H9 (cell line): ENCODE measurements at regions not wholly inside any gene's neighbourhood (a gene's known extent, or its start where the extent isn't known, plus 50 kb on each side); places are given as distances from the start of the nearest gene placed in this dataset.

Source experiments
- DNase-seq: peaks from one replicate; pipeline ENCODE4 v3.0.0-alpha.2; 2017
- H2AFZ ChIP-seq: one replicate; pipeline ENCODE4 v1.6.1; 2013; ENCODE audit warnings: mild to moderate bottlenecking, low read length, control low read depth, moderate library complexity
- H2AK5ac ChIP-seq: 2 replicates; pipeline ENCODE4 v1.6.1; 2013; ENCODE audit warnings: low read length, control low read depth, mixed read lengths; ENCODE audit not compliant: insufficient read length
- H2BK120ac ChIP-seq: one replicate; pipeline ENCODE4 v1.6.1; 2013; ENCODE audit warnings: low read depth, mild to moderate bottlenecking, low read length, control low read depth, inconsistent platforms; ENCODE audit not compliant: poor library complexity, severe bottlenecking
- H2BK12ac ChIP-seq: 2 replicates; pipeline ENCODE4 v1.6.1; 2013; ENCODE audit warnings: low read length, control low read depth, mixed read lengths, low read depth; ENCODE audit not compliant: insufficient read length
- H2BK15ac ChIP-seq: 2 replicates; pipeline ENCODE4 v1.6.1; 2013; ENCODE audit warnings: low read depth, low read length, control low read depth
- H2BK20ac ChIP-seq: one replicate; pipeline ENCODE4 v1.6.1; 2013; ENCODE audit warnings: low read depth, mild to moderate bottlenecking, low read length, control low read depth, inconsistent platforms; ENCODE audit not compliant: poor library complexity, severe bottlenecking
- H2BK5ac ChIP-seq: 2 replicates; pipeline ENCODE4 v1.6.1; 2013; ENCODE audit warnings: low read length, control low read depth, mixed read lengths; ENCODE audit not compliant: insufficient read length
- H3K14ac ChIP-seq: 2 replicates; pipeline ENCODE4 v1.6.1; 2013; ENCODE audit warnings: low read length, control low read depth; ENCODE audit not compliant: insufficient read depth
- H3K18ac ChIP-seq: 2 replicates; pipeline ENCODE4 v1.6.1; 2013; ENCODE audit warnings: low read depth, mild to moderate bottlenecking, mixed read lengths, low read length, control low read depth; ENCODE audit not compliant: insufficient read length
- H3K23ac ChIP-seq: 2 replicates; pipeline ENCODE4 v1.6.1; 2013; ENCODE audit warnings: low read length, control low read depth, mixed read lengths, low read depth; ENCODE audit not compliant: insufficient read length
- H3K23me2 ChIP-seq: 2 replicates; pipeline ENCODE4 v1.6.1; 2013; ENCODE audit warnings: low read depth, mild to moderate bottlenecking, mixed read lengths, low read length, control low read depth; ENCODE audit not compliant: insufficient read length, poor library complexity, severe bottlenecking
- H3K27ac ChIP-seq: 2 replicates; pipeline ENCODE4 v1.5.1; 2013; ENCODE audit warnings: low read length, control low read depth, mixed read lengths, low read depth; ENCODE audit not compliant: insufficient read length
- H3K27me3 ChIP-seq: 2 replicates; pipeline ENCODE4 v1.6.1; 2013; ENCODE audit warnings: low read length, control low read depth, inconsistent platforms; ENCODE audit not compliant: insufficient read depth
- H3K4ac ChIP-seq: 2 replicates; pipeline ENCODE4 v1.6.1; 2013; ENCODE audit warnings: low read depth, mild to moderate bottlenecking, control low read depth, inconsistent platforms, low read length, moderate library complexity
- H3K4me1 ChIP-seq: 2 replicates; pipeline ENCODE4 v1.6.1; 2013; ENCODE audit warnings: low read length, control low read depth, inconsistent platforms; ENCODE audit not compliant: insufficient read depth
- H3K4me2 ChIP-seq: 2 replicates; pipeline ENCODE4 v1.6.1; 2013; ENCODE audit warnings: low read length, control low read depth, mixed read lengths; ENCODE audit not compliant: insufficient read length, insufficient read depth
- H3K56ac ChIP-seq: 2 replicates; pipeline ENCODE4 v1.6.1; 2013; ENCODE audit warnings: low read depth, mild to moderate bottlenecking, mixed read lengths, low read length, control low read depth; ENCODE audit not compliant: insufficient read length
- H3K79me1 ChIP-seq: 2 replicates; pipeline ENCODE4 v1.6.1; 2013; ENCODE audit warnings: low read depth, mild to moderate bottlenecking, moderate library complexity, low read length, control low read depth, inconsistent platforms; ENCODE audit not compliant: insufficient read depth, poor library complexity, severe bottlenecking
- H3K79me2 ChIP-seq: 2 replicates; pipeline ENCODE4 v1.6.1; 2013; ENCODE audit warnings: low read length, control low read depth, inconsistent platforms; ENCODE audit not compliant: insufficient read depth
- H3K9ac ChIP-seq: 2 replicates; pipeline ENCODE4 v1.6.1; 2013; ENCODE audit warnings: low read length, control low read depth, mixed read lengths; ENCODE audit not compliant: insufficient read length; ENCODE audit errors: extremely low read depth
- H3K9me3 ChIP-seq: one replicate; pipeline ENCODE4 v1.6.1; 2013; ENCODE audit warnings: low read depth, low read length, inconsistent platforms; ENCODE audit not compliant: control insufficient read depth
- H3T11ph ChIP-seq: one replicate; pipeline ENCODE4 v1.6.1; 2013; ENCODE audit warnings: mild to moderate bottlenecking, low read length, control low read depth, inconsistent platforms
- H4K20me1 ChIP-seq: one replicate; pipeline ENCODE4 v1.6.1; 2013; ENCODE audit not compliant: control insufficient read depth, insufficient read length, insufficient read depth
- H4K5ac ChIP-seq: 2 replicates; pipeline ENCODE4 v1.6.1; 2013; ENCODE audit warnings: low read depth, mild to moderate bottlenecking, mixed read lengths, low read length, control low read depth; ENCODE audit not compliant: insufficient read length
- H4K8ac ChIP-seq: replicated peaks from 2 replicates; pipeline ENCODE4 v1.6.1; 2013; ENCODE audit warnings: low read length, control low read depth, mixed read lengths, low read depth; ENCODE audit not compliant: insufficient read length
- H4K91ac ChIP-seq: 2 replicates; pipeline ENCODE4 v1.6.1; 2013; ENCODE audit warnings: low read depth, mild to moderate bottlenecking, moderate library complexity, mixed read lengths, low read length, control low read depth; ENCODE audit not compliant: insufficient read length
- H3K27ac Mint-ChIP-seq, 3 experiments: 2 replicates in 2 of 3; 3 replicates in 1 of 3; pipeline ENCODE4 v1.8.0; 2020 to 2021; ENCODE audit warnings: mixed read lengths in 3 of 3, mild to moderate bottlenecking in 1 of 3, moderate library complexity in 1 of 3
- H3K27me3 Mint-ChIP-seq: 2 replicates; pipeline ENCODE4 v1.8.0; 2021; ENCODE audit warnings: low read depth, mild to moderate bottlenecking, moderate library complexity, mixed read lengths
- H3K36me3 Mint-ChIP-seq, 3 experiments: 2 replicates in 2 of 3; 3 replicates in 1 of 3; pipeline ENCODE4 v1.8.0; 2020 to 2021; ENCODE audit warnings: low read depth in 3 of 3, mixed read lengths in 3 of 3; ENCODE audit not compliant: insufficient read depth in 1 of 3
- H3K4me1 Mint-ChIP-seq, 2 experiments: 2 replicates each; pipeline ENCODE4 v1.8.0; 2020; ENCODE audit warnings: mixed read lengths in 2 of 2
- H3K4me3 Mint-ChIP-seq, 2 experiments: 2 replicates in 1 of 2; 3 replicates in 1 of 2; pipeline ENCODE4 v1.8.0; 2020 to 2021; ENCODE audit warnings: mild to moderate bottlenecking in 2 of 2, mixed read lengths in 2 of 2, moderate library complexity in 1 of 2
- H3K9me3 Mint-ChIP-seq, 2 experiments: 2 replicates in 1 of 2; 3 replicates in 1 of 2; pipeline ENCODE4 v1.8.0; 2020; ENCODE audit warnings: mild to moderate bottlenecking in 2 of 2, mixed read lengths in 2 of 2, moderate library complexity in 1 of 2
- WGBS: extraction: QIAGEN DNeasy Blood & Tissue Kit; methylation state at CpG from one replicate; pipeline ENCODE4 v1.1.7; 2013; ENCODE audit warnings: missing lambda C conversion rate, low lambda C conversion rate, mixed read lengths; ENCODE audit not compliant: insufficient read length; ENCODE audit errors: extremely low coverage; 5-methylcytosine and 5-hydroxymethylcytosine counted together
- TF ChIP-seq, protein P1 (sequence below): fragments of 200-600 bp; sonication (generic); conservative IDR thresholded peaks from 3 replicates; pipeline ENCODE4 v1.8.0; 2021; ENCODE audit warnings: antibody characterized with exemption, mild to moderate bottlenecking

DNA sequence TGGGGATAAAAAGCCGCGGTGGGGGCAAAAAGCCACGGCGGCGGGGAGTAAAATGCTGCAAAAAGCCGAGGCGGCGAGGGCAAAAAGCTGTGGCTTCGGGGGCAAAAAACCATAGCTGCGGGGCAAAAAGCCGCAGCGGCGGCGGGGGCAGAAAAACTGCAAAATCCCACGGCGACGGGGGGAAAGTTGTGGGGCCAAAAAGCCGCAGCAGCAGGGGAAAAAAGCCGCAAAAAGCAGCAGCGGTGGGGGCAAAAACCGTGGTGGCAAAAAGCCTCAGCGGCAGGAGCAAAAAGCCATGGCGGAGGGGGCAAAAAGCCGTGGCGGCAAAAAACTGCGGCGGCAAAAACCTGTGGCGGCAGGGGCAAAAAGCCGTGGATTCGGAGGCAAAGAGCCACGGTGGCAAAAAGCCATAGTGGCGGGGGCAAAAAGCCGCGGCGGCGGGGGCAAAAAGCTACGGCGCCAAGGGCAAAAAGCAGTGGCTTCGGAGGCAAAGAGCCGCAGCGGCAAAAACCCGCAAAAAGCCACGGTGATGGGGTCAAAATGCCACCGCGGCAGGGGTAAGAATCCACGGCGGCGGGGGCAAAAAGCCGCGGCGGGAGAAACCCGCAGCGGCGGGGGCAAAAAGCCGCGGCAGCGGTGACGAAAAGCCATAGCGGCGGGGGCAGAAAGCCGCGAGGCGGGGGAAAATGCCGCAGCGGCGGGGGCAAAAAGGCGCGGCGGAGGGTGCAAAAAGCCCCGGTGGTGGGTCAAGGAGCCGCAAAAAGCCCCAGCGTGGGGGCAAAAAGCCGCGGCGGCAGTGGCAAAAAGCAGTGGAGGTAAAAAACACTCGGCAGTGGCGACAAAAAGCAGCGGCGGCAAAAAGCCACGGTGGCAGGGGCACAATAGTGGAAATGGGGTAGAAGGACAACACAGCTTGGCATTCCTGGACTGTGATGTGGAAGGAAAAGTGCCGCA lies 192.8 kb downstream of the SHCBP1 start:
- Histone ChIP-seq H3K79me1 (no peaks in the 10 kb centered on the region), H2BK12ac (no peak overlapping the region), H2AFZ (no peak overlapping the region), H2BK15ac (no peak overlapping the region), H4K8ac (no peak overlapping the region), H3K9ac (no peak overlapping the region), H2BK5ac (no peak overlapping the region), H4K5ac (no peak overlapping the region), H3K4ac (no peak overlapping the region), H4K20me1 (no peaks in the 10 kb centered on the region), H3K23ac (no peak overlapping the region), H4K91ac (no peak overlapping the region), H3K27me3 (no peaks in the 10 kb centered on the region), H2BK120ac (no peak overlapping the region), H3T11ph (no peak overlapping the region), H3K79me2 (no peaks in the 10 kb centered on the region), H2AK5ac (no peak overlapping the region), H3K18ac (no peak overlapping the region), H3K27ac (no peak overlapping the region), H3K4me2 (no peak overlapping the region), H3K14ac (no peak overlapping the region), H2BK20ac (no peak overlapping the region), H3K4me1 (no peaks in the 10 kb centered on the region), H3K23me2 (no peaks in the 10 kb centered on the region), H3K9me3 (peaks cover 22% of the 10 kb centered on the region), H3K56ac (no peak overlapping the region)
- TF ChIP-seq, protein P1, sequence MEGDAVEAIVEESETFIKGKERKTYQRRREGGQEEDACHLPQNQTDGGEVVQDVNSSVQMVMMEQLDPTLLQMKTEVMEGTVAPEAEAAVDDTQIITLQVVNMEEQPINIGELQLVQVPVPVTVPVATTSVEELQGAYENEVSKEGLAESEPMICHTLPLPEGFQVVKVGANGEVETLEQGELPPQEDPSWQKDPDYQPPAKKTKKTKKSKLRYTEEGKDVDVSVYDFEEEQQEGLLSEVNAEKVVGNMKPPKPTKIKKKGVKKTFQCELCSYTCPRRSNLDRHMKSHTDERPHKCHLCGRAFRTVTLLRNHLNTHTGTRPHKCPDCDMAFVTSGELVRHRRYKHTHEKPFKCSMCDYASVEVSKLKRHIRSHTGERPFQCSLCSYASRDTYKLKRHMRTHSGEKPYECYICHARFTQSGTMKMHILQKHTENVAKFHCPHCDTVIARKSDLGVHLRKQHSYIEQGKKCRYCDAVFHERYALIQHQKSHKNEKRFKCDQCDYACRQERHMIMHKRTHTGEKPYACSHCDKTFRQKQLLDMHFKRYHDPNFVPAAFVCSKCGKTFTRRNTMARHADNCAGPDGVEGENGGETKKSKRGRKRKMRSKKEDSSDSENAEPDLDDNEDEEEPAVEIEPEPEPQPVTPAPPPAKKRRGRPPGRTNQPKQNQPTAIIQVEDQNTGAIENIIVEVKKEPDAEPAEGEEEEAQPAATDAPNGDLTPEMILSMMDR = no peak
- H3K36me3 Mint-ChIP-seq = peaks cover 0 to 14% (median 2%) of the 10 kb centered on the region in 3 experiments; a peak in 5 of 7 replicates
- DNase-seq = peak; percentile 14
- H3K4me3 Mint-ChIP-seq = no peak overlapping the region
- WGBS = no CpG with 5 or more reads among the region's 81 CpGs
- H3K4me1 Mint-ChIP-seq = no peaks in the 10 kb centered on the region
- H3K27me3 Mint-ChIP-seq = peaks cover 3% of the 10 kb centered on the region; the same call in 1 of the 2 replicates
- no peak overlapping the region for H3K27ac Mint-ChIP-seq
- peaks cover 66 to 71% of the 10 kb centered on the region in 2 experiments for H3K9me3 Mint-ChIP-seq
